Chondrocyte (in vitro differentiated cells): ENCODE measurements at regions not wholly inside any gene's neighbourhood (a gene's known extent, or its start where the extent isn't known, plus 50 kb on each side); places are given as distances from the start of the nearest gene placed in this dataset.
"Not testable (repeated sequence)": the region's sequence is repeated elsewhere in the genome, so short reads cannot be mapped to it uniquely, and the experiment has no call there.

Experiments used
- DNase-seq: peaks from one replicate; pipeline ENCODE4 v3.0.0; 2021; ENCODE audit warnings: mixed read lengths, low spot score
- H3K27ac Mint-ChIP-seq: one replicate; pipeline ENCODE4 v1.8.0; 2021; ENCODE audit warnings: mild to moderate bottlenecking, moderate library complexity, mixed read lengths; ENCODE audit not compliant: unreplicated experiment
- H3K27me3 Mint-ChIP-seq: 2 replicates; pipeline ENCODE4 v1.8.0; 2021; ENCODE audit warnings: low read depth, mixed read lengths
- H3K36me3 Mint-ChIP-seq: 2 replicates; pipeline ENCODE4 v1.8.0; 2021; ENCODE audit warnings: low read depth, mixed read lengths
- H3K4me1 Mint-ChIP-seq: 2 replicates; pipeline ENCODE4 v1.8.0; 2021; ENCODE audit warnings: low read depth, mild to moderate bottlenecking, mixed read lengths
- H3K4me3 Mint-ChIP-seq: one replicate; pipeline ENCODE4 v1.8.0; 2021; ENCODE audit warnings: mild to moderate bottlenecking, moderate library complexity, mixed read lengths; ENCODE audit not compliant: unreplicated experiment
- H3K9me3 Mint-ChIP-seq: 2 replicates; pipeline ENCODE4 v1.8.0; 2021; ENCODE audit warnings: low read depth, mixed read lengths
- CTCF ChIP-seq: fragments of 200-600 bp; sonication (generic); IDR thresholded peaks from 2 replicates; pipeline ENCODE4 v1.5.0; 2021; ENCODE audit warnings: antibody characterized with exemption, mild to moderate bottlenecking, moderate library complexity

DNA sequence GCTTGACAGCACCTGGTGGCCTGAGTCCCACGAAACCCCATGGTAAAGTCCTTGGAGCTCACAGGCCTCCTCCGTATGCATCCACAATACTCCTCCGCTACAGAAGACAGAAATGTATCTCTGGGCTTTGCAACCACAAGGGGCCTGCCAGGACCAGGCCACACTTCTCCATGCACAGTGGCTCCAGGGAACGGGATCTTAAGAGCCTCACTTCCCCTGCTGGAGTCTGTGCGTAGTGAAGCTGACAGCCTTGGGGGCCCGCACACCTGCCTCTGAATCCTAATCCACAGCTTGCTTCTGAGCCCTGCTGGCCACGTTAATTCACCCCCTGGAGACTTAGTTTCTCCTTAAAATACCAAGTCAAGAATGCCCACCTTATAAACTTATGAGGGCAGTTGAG is 125.7 kb downstream of the COPRS start:
- no peak for TF ChIP-seq CTCF
- no peak overlapping the region for H3K4me3 Mint-ChIP-seq
- peaks cover 2% of the 10 kb centered on the region for H3K9me3 Mint-ChIP-seq
- DNase-seq, result no peak
- H3K27me3 Mint-ChIP-seq, result no peaks in the 10 kb centered on the region
- H3K27ac Mint-ChIP-seq, result no peak overlapping the region
- no peaks in the 10 kb centered on the region for H3K36me3 Mint-ChIP-seq
- peaks cover 17% of the 10 kb centered on the region for H3K4me1 Mint-ChIP-seq

GRCh38 chr17:31731585-31732154 is 127.4 kb downstream of the COPRS start:
- H3K4me1 Mint-ChIP-seq, H3K27ac Mint-ChIP-seq, H3K9me3 Mint-ChIP-seq, DNase-seq, H3K36me3 Mint-ChIP-seq, H3K4me3 Mint-ChIP-seq, H3K27me3 Mint-ChIP-seq: not testable (repeated sequence)

- no peaks in the 10 kb centered on the region for H3K36me3 Mint-ChIP-seq
- no peak for DNase-seq
- no peaks in the 10 kb centered on the region for H3K27me3 Mint-ChIP-seq
- H3K27ac Mint-ChIP-seq, result no peak overlapping the region
- H3K9me3 Mint-ChIP-seq, result no peaks in the 10 kb centered on the region
- no peak for TF ChIP-seq CTCF
- no peaks in the 10 kb centered on the region for H3K4me1 Mint-ChIP-seq
- no peak overlapping the region for H3K4me3 Mint-ChIP-seq
Observed at GRCh38 chr17:31731118-31731517, 127.9 kb downstream of the COPRS start.

GRCh38 chr17:31726980-31727427 is 132.0 kb downstream of the COPRS start:
- H3K4me3 Mint-ChIP-seq, result no peak overlapping the region
- TF ChIP-seq CTCF, result no peak
- H3K27ac Mint-ChIP-seq, result no peak overlapping the region
- no peaks in the 10 kb centered on the region for H3K36me3 Mint-ChIP-seq
- peaks cover 27% of the 10 kb centered on the region for H3K4me1 Mint-ChIP-seq
- no peak for DNase-seq
- H3K9me3 Mint-ChIP-seq, result no peaks in the 10 kb centered on the region
- H3K27me3 Mint-ChIP-seq, result no peaks in the 10 kb centered on the region

GRCh38 chr17:31724619-31725018 is 134.4 kb downstream of the COPRS start:
- Mint-ChIP-seq H3K4me1 (peaks cover 37% of the 10 kb centered on the region), H3K9me3 (no peaks in the 10 kb centered on the region), H3K27ac (peak overlapping the region; percentile 32), H3K36me3 (no peaks in the 10 kb centered on the region), H3K27me3 (no peaks in the 10 kb centered on the region), H3K4me3 (no peak overlapping the region)
- DNase-seq, result no peak
- no peak for TF ChIP-seq CTCF

GRCh38 chr17:31724026-31724425 is 135.0 kb downstream of the COPRS start:
- no peak for DNase-seq
- peaks cover 37% of the 10 kb centered on the region for H3K4me1 Mint-ChIP-seq
- no peaks in the 10 kb centered on the region for H3K9me3 Mint-ChIP-seq
- H3K36me3 Mint-ChIP-seq, result no peaks in the 10 kb centered on the region
- H3K27me3 Mint-ChIP-seq, result no peaks in the 10 kb centered on the region
- no peak overlapping the region for H3K27ac Mint-ChIP-seq
- TF ChIP-seq CTCF, result no peak
- H3K4me3 Mint-ChIP-seq, result no peak overlapping the region
